NCI-H146 treated with DMSO at 0.1 percent for 48 hours (cell line): ENCODE measurements at regions not wholly inside any gene's neighbourhood (a gene's known extent, or its start where the extent isn't known, plus 50 kb on each side); places are given as distances from the start of the nearest gene placed in this dataset.

Experiments
- DNase-seq: peaks from one replicate; lab custom pipeline; 2025; ENCODE audit not compliant: unreplicated experiment; lab: John Stamatoyannopoulos, UW

- DNase-seq: no peak
These were observed 288.3 kb downstream of the TGFB2 start for GRCh38 chr1:218633238-218633988.

DNA sequence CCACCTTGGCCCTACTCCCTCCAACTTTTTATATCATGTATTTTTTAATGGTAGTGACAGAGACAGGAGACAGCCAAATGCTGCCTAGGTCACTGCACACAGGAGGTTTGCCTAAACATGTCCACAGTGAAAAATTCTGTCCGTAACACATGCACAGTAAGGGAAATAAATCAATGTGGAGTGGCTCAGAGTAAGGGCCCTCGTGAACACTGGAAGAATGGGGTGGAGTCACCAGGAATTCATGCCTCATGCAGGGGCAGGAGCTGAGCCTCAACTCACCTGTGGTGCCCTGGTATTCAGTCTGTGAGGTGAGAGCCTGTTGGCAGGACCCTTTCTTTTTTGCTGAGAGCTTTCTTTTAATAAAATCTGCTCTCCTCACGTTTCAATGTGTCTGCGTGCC, 289.1 kb downstream of the TGFB2 start:
- DNase-seq: no peak

- no peak for DNase-seq
These were observed 291.4 kb downstream of the TGFB2 start for GRCh38 chr1:218636548-218636947.

DNA sequence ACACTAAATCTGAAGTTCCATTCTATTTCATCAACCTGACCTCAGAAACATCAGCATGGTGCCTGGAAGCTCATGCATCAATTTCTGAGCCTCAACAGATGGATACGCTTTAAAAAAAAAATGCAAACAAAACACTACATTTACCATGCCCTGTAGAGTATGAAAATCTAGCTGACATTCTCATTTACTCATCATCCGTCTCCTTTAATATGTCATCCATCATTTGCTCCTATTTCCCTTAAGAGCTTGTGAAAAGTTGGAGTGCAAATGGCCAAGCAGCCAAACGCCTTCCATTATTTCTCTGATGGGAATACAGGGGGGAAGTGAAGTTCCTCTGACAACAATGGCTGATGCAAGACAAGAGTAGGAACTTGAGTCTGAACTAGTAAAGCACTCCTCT, 295.0 kb downstream of the TGFB2 start:
- no peak for DNase-seq

- no peak for DNase-seq
These were observed 297.2 kb downstream of the TGFB2 start for GRCh38 chr1:218642033-218642948.

DNA sequence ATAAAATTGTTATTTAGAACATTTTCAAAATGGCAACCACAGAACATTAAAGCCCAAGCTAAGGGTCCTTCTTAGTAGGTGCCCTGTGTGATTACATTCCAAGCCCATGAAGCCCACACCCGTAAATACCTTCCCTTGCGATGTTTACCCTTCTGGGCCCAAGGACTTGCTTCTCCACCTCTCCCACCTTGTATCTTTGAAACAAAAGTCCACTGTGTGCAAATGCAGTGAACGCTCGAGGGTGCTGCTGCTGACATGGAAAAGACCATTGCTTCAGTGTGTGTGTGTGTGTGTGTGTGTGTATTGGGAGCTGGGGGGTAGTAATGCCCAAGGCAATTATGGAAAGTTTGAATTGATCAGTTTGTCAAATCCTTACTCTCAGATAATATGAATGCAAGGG, 298.1 kb downstream of the TGFB2 start:
- no peak for DNase-seq

GRCh38 chr1:218643926-218644325, 298.8 kb downstream of the TGFB2 start:
- no peak for DNase-seq

GRCh38 chr1:218646288-218646687, 301.2 kb downstream of the TGFB2 start:
- no peak for DNase-seq

DNA sequence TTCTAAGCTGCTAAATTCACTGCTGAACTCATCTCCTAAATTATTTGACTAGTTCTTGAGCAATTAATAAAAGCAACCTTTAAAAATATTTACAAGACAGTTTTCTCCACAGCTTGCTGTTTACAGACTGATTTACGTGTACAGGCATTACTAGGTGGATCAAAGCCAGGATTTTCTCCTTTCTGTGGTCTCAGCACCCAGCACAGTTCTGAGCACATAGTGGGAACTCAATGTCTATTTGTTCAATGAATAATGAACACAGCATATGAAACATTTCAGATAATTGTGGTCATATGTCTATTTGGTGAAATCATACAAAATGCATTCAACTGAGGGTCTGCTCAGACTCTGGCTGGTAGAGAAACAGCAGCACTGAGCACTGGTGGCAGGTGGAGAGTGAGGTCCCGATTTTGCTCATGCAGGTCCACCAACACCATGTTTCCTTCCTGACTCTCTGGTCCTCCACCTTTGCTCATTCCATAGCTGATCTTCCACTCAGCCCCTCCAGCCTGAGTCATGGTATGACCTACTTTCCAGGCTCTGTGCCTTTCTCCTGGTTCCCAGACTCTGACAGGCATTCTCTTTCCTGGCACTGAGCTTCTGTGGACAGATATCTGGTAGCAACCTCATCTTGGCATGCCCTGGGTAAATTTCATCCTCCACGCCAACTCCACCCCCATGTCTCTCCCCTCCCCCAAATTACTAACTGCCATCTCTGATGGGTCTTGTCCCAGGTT, 311.3 kb downstream of the TGFB2 start:
- no peak for DNase-seq

- no peak for DNase-seq
These were observed 313.1 kb downstream of the TGFB2 start for GRCh38 chr1:218658269-218658668.

GRCh38 chr1:218658899-218659298, 313.8 kb downstream of the TGFB2 start:
- DNase-seq: no peak

DNA sequence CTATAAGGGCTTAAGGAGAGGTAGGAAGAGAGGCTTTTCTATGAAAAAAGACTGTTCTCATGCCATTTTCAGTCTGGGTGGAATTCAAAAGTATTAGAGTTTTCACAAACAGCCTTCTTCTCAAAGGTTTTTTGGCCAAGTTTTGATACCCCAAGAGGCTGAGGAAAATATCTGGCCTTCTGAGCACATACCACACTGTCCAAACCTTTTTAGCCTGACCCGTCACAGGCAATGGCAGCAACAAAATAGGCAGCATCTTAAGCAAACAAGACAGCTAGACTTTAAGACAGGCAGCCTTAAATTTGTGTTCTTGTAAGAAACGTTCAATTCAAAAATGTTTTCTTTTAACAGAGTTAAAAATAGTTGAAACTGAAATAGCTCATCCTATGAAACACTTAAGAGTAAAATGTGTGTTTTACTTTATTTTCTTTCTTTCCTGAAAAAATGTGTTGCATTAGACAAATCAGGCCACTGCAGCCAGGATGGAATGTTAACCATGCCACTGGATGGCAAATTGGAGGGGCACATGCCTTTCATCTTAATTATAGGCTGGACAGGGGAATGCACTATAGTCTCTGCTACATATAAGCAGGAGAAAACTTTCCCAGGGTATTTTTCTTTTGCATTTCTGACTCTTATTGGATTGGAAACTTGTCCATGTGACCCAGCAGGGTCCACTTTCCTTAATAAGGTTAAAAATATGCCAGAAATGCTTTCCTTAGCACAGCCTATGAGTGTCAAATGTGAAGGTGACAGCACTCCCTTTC, 315.0 kb downstream of the TGFB2 start:
- DNase-seq: no peak

DNA sequence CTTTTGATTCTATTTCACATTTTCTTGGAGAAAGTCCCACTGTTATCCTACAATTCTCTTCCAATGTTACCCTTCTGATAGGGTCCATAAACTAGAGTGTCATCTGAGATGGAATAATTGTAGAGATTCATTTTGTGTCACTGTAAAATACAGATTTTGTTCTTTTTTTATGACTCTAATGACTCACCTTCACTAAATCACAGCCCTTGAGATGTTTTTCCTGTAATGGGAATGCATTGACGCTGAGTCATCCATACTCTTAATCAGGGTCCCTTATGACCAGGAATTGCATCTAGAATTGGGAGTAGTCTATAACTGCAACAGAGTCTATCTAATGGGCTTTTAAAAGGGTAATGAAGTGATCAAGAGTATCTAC, 315.5 kb downstream of the TGFB2 start:
- DNase-seq: no peak

DNA sequence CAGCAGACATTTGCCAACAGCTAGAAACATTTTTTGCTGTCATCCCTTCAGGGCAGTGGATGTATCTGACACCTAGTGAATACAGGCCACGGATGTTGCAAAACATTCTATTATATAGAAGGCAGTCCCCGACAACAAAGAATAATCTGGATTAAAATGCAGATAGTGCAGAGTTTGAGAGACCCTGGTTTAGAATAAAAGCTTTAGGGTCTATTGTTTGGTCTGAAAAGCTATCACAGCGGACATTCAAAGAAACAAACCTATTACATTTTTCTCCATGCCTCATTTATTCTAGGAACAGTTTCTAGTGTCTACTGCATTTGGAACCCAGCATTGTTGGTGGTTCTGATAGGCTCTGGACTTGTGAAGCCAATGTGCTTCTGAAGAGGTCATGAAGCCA, 316.3 kb downstream of the TGFB2 start:
- DNase-seq: no peak

DNA sequence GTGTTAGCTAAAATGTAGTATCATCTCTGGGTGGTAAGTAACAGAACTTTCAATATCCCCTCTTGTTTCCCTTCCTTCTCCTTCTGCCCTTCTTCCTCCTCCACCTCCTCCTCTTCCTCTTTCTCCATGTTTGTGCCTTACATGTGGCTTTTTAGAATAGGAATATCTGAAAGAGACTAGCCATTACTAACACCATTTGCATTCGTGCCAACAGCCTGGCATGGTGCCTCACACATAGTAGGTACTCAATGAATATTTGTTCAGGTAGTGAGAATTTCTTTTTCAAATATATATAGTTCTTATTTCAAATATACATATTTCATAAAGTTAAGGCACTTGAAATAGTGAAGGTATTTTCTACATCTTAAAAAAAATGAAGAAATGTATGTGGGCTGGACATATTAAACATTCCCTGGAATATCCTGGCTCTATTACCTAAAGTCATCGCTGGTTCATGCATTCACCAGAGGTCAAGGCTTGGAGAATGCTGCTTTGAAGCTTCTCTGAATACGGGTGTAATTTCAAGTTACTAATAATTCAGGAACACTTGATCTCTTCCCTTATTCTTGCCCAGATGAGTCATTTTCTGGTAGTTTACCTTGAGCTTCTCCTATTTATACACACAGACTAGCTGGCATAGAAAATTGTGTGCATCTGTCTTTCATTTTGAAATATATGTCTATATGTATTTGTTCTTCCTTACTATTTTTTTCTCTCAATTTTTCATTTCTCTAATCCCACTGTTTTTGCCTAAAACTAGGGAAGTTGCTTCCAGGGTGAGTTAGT, 319.4 kb downstream of the TGFB2 start:
- DNase-seq: no peak

- DNase-seq: no peak
These were observed 320.1 kb downstream of the TGFB2 start for GRCh38 chr1:218665221-218665620.

DNA sequence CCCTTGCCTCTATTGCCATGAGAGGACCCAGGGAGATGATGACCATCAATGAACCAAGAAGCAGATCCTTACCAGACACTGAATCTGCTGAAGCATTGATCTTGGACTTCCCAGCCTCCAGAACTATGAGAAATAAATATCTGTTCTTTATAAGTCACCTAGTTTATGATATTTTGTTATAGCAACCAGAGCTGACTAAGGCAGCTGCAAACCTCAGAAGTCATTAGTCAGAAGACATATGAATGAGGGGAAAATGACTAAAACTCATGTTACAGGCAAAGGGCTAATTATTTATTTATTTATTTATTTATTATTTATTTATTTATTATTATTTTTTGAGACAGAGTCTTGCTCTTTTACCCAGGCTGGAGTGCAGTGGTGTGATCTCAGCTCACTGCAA, 321.1 kb downstream of the TGFB2 start:
- no peak for DNase-seq

- DNase-seq: no peak
These were observed 322.8 kb downstream of the TGFB2 start for GRCh38 chr1:218667781-218668516.

DNA sequence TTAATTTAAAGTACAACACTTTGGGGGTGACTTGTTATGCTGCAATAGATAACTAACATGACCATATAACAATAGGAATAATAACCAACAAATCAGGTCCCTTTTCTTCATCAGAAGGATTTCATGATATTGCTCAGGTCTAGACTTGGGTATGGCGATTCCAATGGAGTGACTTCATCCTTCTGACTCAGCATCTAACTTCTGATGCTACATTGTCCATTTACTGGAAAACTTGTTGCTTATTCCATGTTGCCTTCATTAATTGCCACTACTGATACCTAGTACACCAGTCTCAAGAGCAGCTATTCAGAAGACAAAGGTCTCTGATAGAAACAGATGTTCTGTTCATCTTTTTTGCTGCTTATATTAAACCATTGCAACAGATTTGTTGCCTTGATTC, 324.3 kb downstream of the TGFB2 start:
- DNase-seq: no peak
